IPS DF 4.7 (cell line): ENCODE measurements at regions not wholly inside any gene's neighbourhood (a gene's known extent, or its start where the extent isn't known, plus 50 kb on each side); places are given as distances from the start of the nearest gene placed in this dataset.
"Not testable (repeated sequence)": the region's sequence is repeated elsewhere in the genome, so short reads cannot be mapped to it uniquely, and the experiment has no call there.

Source experiments
- DNase-seq: peaks from one replicate; pipeline ENCODE4 v3.0.0-alpha.2; 2013; ENCODE audit warnings: low spot score; ENCODE audit errors: extremely low read depth

DNA sequence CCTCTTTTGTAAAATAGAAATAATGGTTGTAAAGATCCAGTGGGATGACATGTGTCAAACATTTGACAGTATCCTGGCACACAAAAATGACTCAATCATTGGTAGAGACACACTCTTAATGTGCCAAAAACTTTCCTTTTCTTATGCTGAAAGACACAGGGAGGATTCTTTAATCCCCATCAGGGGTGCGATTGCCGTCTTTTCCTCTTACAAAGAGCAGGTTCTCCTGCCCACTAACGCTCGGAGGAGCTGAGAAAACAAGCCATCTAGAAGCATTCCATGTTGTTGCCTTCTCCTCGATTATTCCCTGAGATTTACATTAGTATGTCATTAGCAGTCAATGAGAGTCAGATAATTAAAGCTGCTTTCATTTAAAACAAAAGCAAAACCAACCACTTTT is 342.6 kb upstream of the CCNH start:
- no peak for DNase-seq

- DNase-seq, result no peak
These were observed 341.5 kb upstream of the CCNH start for GRCh38 chr5:87754009-87754757.

- no peak for DNase-seq
These were observed 339.6 kb upstream of the CCNH start for GRCh38 chr5:87752362-87752761.

GRCh38 chr5:87751824-87752223 is 339.1 kb upstream of the CCNH start:
- DNase-seq, result no peak

- DNase-seq, result no peak
These were observed 334.2 kb upstream of the CCNH start for GRCh38 chr5:87746891-87747377.

DNA sequence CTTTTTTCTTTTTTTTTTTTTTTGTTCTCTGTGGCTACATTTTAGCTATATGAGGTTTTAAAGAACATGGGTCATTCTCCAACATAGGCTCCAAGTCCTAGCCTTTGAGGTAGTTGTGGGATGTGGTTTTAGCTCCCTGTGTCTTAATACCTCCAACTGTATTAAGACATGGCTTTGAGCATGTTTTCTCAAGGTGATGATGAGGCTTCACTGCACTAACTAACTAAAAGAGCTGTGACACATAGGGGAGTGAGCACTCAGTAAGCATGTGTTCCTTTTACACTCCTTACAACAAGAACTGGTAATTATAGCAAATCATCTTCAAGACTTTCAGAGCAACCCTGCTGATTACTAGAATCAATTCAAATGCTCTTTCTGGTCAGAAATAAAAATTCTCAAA is 333.6 kb upstream of the CCNH start:
- no peak for DNase-seq

GRCh38 chr5:87741881-87742280 is 329.2 kb upstream of the CCNH start:
- DNase-seq, result no peak

GRCh38 chr5:87735923-87736322 is 323.2 kb upstream of the CCNH start:
- no peak for DNase-seq

GRCh38 chr5:87733897-87734296 is 321.2 kb upstream of the CCNH start:
- no peak for DNase-seq

GRCh38 chr5:87732875-87733768 is 320.4 kb upstream of the CCNH start:
- no peak for DNase-seq

DNA sequence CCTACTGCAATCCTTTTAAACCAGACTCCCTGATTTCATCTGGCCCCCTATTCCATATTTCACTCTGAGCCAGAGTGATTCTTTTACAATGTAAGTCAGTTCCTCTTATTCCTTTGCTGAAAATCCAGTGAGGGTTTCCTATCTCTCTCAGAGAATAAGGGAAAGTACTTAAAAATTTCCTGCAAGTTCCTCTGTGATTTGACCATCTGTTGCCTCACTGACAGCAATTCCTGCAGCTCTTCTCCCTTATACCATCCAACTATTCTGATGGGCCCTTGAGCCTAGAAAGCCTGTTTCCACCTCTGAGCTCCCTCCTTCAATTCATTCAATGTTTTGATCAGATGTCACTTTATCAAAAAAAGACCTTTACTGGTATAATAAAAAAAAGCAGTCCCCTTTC is 317.1 kb upstream of the CCNH start:
- no peak for DNase-seq

GRCh38 chr5:87722286-87722685 is 309.6 kb upstream of the CCNH start:
- no peak for DNase-seq

DNA sequence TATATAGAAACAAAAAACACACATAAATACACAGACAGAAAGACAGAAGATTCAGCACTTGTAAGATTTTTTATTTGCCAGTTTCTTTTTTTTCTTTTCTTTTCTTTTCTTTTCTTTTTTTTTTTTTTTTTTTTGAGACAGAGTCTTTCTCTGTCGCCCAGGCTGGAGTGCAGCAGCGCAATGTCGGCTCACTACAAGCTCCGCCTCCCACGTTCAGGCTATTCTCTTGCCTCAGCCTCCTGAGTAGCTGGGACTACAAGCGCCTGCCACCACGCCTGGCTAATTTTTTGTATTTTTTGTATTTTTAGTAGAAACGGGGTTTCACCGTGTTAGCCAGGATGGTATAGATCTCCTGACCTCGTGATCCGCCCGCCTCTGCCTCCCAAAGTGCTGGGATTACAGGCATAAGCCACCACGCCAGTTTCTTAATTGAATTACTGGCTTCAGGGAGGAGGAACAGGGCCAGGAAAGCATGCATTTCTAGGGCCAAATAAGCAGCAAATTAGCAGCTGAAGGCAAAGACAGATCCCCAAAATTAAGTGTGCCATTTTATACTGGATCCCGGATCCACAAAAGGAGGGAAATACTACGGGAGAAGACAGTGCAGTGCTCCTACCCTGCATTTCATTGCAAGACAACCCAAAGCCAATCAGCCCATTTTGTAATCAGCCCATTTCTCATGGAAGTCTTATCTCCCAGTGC is 305.6 kb upstream of the CCNH start:
- DNase-seq, result not testable (repeated sequence)

- DNase-seq, result no peak
These were observed 305.0 kb upstream of the CCNH start for GRCh38 chr5:87717761-87718160.

GRCh38 chr5:87705876-87706275 is 293.1 kb upstream of the CCNH start:
- no peak for DNase-seq

DNA sequence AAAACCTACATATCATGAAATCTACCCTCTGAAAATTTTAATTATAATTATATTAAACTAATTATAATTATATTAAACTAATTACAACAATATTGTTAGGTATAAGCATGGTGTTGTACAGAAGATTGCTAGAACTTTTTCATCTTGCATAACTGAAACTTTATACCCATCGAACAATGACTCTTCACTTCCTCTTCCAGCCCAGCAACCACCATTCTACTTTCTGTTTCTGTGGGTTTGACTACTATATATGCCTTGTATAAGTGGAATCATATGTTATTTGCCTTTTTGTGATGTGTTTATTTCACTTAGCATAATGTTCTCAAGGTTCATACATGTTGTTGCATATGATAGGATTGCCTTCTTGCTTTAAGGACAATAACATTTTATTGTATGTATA is 274.2 kb upstream of the CCNH start:
- DNase-seq, result no peak

GRCh38 chr5:87686018-87686417 is 273.3 kb upstream of the CCNH start:
- no peak for DNase-seq

- no peak for DNase-seq
These were observed 261.5 kb upstream of the CCNH start for GRCh38 chr5:87674235-87674634.

- no peak for DNase-seq
These were observed 258.4 kb upstream of the CCNH start for GRCh38 chr5:87671146-87671545.

- DNase-seq, result no peak
These were observed 252.4 kb upstream of the CCNH start for GRCh38 chr5:87665166-87665565.

DNA sequence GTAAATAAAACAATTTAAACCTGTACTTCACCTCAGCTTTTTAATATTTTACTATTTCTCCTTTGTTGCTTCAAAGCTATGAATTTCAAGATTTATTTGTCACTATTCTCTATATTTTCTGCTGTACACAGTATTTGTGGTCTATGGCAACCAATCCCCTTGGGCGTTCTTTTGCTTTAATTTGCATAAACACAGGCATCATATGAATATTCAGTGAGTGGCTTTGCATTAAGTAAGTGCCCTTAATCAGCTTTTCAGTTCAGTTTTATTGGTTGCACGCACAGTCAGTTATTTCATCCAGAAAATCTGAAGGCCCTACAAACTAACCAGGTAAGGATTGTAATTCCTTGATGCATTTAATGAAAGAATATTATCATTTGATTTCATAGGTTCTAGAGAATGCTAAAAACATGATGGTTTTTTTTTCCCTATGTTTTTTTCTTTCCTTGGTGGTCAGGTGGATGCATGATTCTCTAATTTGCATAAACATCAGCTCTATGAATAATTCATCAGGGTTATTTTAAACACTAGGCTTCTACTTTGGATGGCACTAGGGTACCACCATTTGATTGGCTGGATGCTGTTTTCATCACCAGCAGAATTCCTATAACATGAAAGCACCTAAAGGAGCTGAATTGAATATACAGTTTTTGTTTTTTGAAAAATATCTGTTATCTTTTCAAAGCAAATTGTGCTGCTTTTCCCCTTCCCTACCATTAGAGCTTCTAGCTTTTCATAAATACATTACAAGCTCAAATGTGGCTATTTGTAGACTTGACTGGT is 249.2 kb upstream of the CCNH start:
- DNase-seq, result no peak
